Loucy (cell line): ENCODE measurements at regions not wholly inside any gene's neighbourhood (a gene's known extent, or its start where the extent isn't known, plus 50 kb on each side); places are given as distances from the start of the nearest gene placed in this dataset.

Source experiments
- CTCF ChIP-seq: fragments of 200-600 bp; sonication (generic); conservative IDR thresholded peaks from 2 replicates; pipeline ENCODE4 v1.5.1; 2014; ENCODE audit warnings: mild to moderate bottlenecking, antibody characterized with exemption, low read length
- EZH2phosphoT487 ChIP-seq: fragments of 200-600 bp; IDR thresholded peaks from 2 replicates; pipeline ENCODE4 v1.6.1; 2018; ENCODE audit warnings: antibody characterized with exemption, mild to moderate bottlenecking, moderate library complexity, borderline replicate concordance

- no peak for TF ChIP-seq CTCF
- TF ChIP-seq EZH2phosphoT487, result no peak
These were observed 834.0 kb downstream of the C4orf33 start for GRCh38 chr4:129929984-129930383.
